ENCODE measurements at regions not wholly inside any gene's neighbourhood (a gene's known extent, or its start where the extent isn't known, plus 50 kb on each side); places are given as distances from the start of the nearest gene placed in this dataset.
A peak's percentile ranks its signal among the peaks of the same experiment; 100 is the strongest.

- 0 to 100% (median 63%) methylated on average over 1 of the region's 1 CpG; no CpG with 5 or more reads in 2 of the 10 experiments for WGBS, 10 experiments
- in situ Hi-C loops (cut with MboI; ENCODE audit: low pct_unique_long_range_greater_than_20kb in 2 of 9, low sequenced_read_pairs in 9 of 9, unreplicated experiment in 9 of 9), result no loop called here
- peak in 3 of 8 experiments; percentile 41 to 62 (median 49) for ATAC-seq (replicated peaks in 6 of 8)
- H3K4me3 ChIP-seq, result no peak overlapping the region
- no peak overlapping the region for H3K27ac ChIP-seq
- H3K4me1 ChIP-seq (replicated peaks in 1 of 2), result peaks cover 3 to 7% of the 10 kb centered on the region in 2 donors
Observed at GRCh38 chr11:106493751-106494150, 416.3 kb downstream of the AASDHPPT start.

- Histone ChIP-seq H3K4me3 (no peak overlapping the region), H3K4me1 (replicated peaks in 1 of 2) (peaks cover 3 to 7% of the 10 kb centered on the region in 2 donors), H3K27ac (no peak overlapping the region)
- peak; percentile 48 to 90 (median 76) for ATAC-seq (replicated peaks in 6 of 8)
- in situ Hi-C loops (cut with MboI; ENCODE audit: low pct_unique_long_range_greater_than_20kb in 2 of 9, low sequenced_read_pairs in 9 of 9, unreplicated experiment in 9 of 9), result no loop called here
Observed at GRCh38 chr11:106495046-106495445, 417.6 kb downstream of the AASDHPPT start.

GRCh38 chr11:106496677-106497076 is 419.2 kb downstream of the AASDHPPT start:
- no peak overlapping the region for H3K4me3 ChIP-seq
- no peak overlapping the region for H3K27ac ChIP-seq
- in situ Hi-C loops (cut with MboI; ENCODE audit: low pct_unique_long_range_greater_than_20kb in 2 of 9, low sequenced_read_pairs in 9 of 9, unreplicated experiment in 9 of 9), result no loop called here
- no peak for ATAC-seq (replicated peaks in 6 of 8)
- H3K4me1 ChIP-seq (replicated peaks in 1 of 2), result peaks cover 3 to 7% of the 10 kb centered on the region in 2 donors
- 28 to 100% (median 79%) methylated on average over 1 to 2 of the region's 2 CpGs; no CpG with 5 or more reads in 1 of the 10 experiments for WGBS, 10 experiments

GRCh38 chr11:106497321-106497720 is 419.9 kb downstream of the AASDHPPT start:
- in situ Hi-C loops (cut with MboI; ENCODE audit: low pct_unique_long_range_greater_than_20kb in 2 of 9, low sequenced_read_pairs in 9 of 9, unreplicated experiment in 9 of 9), result no loop called here
- ATAC-seq (replicated peaks in 6 of 8), result no peak
- Histone ChIP-seq H3K27ac (no peak overlapping the region), H3K4me1 (replicated peaks in 1 of 2) (peaks cover 3 to 7% of the 10 kb centered on the region in 2 donors), H3K4me3 (no peak overlapping the region)
- WGBS, 10 experiments, result 75 to 100% (median 95%) methylated on average over 1 to 9 of the region's 9 CpGs; no CpG with 5 or more reads in 3 of the 10 experiments

- peaks cover 3 to 7% of the 10 kb centered on the region in 2 donors for H3K4me1 ChIP-seq (replicated peaks in 1 of 2)
- ATAC-seq (replicated peaks in 6 of 8), result peak in 2 of 8 experiments; percentile 63 to 65
- H3K4me3 ChIP-seq, result no peak overlapping the region
- WGBS, 10 experiments, result 50 to 86% (median 81%) methylated on average over 1 to 2 of the region's 2 CpGs; no CpG with 5 or more reads in 2 of the 10 experiments
- in situ Hi-C loops (cut with MboI; ENCODE audit: low pct_unique_long_range_greater_than_20kb in 2 of 9, low sequenced_read_pairs in 9 of 9, unreplicated experiment in 9 of 9), result no loop called here
- H3K27ac ChIP-seq, result no peak overlapping the region
Observed at GRCh38 chr11:106497822-106498221, 420.4 kb downstream of the AASDHPPT start.

- WGBS, 10 experiments, result 36 to 100% (median 80%) methylated on average over 1 of the region's 1 CpG; no CpG with 5 or more reads in 3 of the 10 experiments
- in situ Hi-C loops (cut with MboI; ENCODE audit: low pct_unique_long_range_greater_than_20kb in 2 of 9, low sequenced_read_pairs in 9 of 9, unreplicated experiment in 9 of 9), result no loop called here
- H3K4me3 ChIP-seq, result no peak overlapping the region
- H3K27ac ChIP-seq, result no peak overlapping the region
- H3K4me1 ChIP-seq (replicated peaks in 1 of 2), result peaks cover 6 to 12% of the 10 kb centered on the region in 2 donors
- ATAC-seq (replicated peaks in 6 of 8), result peak in 5 of 8 experiments; percentile 96 to 100 (median 99)
Observed at GRCh38 chr11:106503901-106504300, 426.4 kb downstream of the AASDHPPT start.

- 40 to 100% (median 80%) methylated on average over 1 of the region's 1 CpG; no CpG with 5 or more reads in 5 of the 10 experiments for WGBS, 10 experiments
- in situ Hi-C loops (cut with MboI; ENCODE audit: low pct_unique_long_range_greater_than_20kb in 2 of 9, low sequenced_read_pairs in 9 of 9, unreplicated experiment in 9 of 9), result no loop called here
- Histone ChIP-seq H3K27ac (no peak overlapping the region), H3K4me1 (replicated peaks in 1 of 2) (peaks cover 6 to 12% of the 10 kb centered on the region in 2 donors), H3K4me3 (no peak overlapping the region)
- no peak for ATAC-seq (replicated peaks in 6 of 8)
Observed at GRCh38 chr11:106507645-106508306, 430.3 kb downstream of the AASDHPPT start.

GRCh38 chr11:106514706-106515105 is 437.2 kb downstream of the AASDHPPT start:
- 85 to 100% (median 100%) methylated on average over 1 of the region's 1 CpG; no CpG with 5 or more reads in 1 of the 10 experiments for WGBS, 10 experiments
- no peak overlapping the region for H3K27ac ChIP-seq
- no peak for ATAC-seq (replicated peaks in 6 of 8)
- H3K4me1 ChIP-seq (replicated peaks in 1 of 2), result no peaks in the 10 kb centered on the region
- in situ Hi-C loops (cut with MboI; ENCODE audit: low pct_unique_long_range_greater_than_20kb in 2 of 9, low sequenced_read_pairs in 9 of 9, unreplicated experiment in 9 of 9), result no loop called here
- H3K4me3 ChIP-seq, result no peak overlapping the region

- 20 to 100% (median 84%) methylated on average over 1 to 2 of the region's 2 CpGs for WGBS, 10 experiments
- ATAC-seq (replicated peaks in 6 of 8), result no peak
- in situ Hi-C loops (cut with MboI; ENCODE audit: low pct_unique_long_range_greater_than_20kb in 2 of 9, low sequenced_read_pairs in 9 of 9, unreplicated experiment in 9 of 9), result no loop called here
- Histone ChIP-seq H3K4me1 (replicated peaks in 1 of 2) (no peaks in the 10 kb centered on the region), H3K4me3 (no peak overlapping the region), H3K27ac (no peak overlapping the region)
Observed at GRCh38 chr11:106517426-106517825, 440.0 kb downstream of the AASDHPPT start.

GRCh38 chr11:106520146-106520912 is 442.9 kb downstream of the AASDHPPT start:
- peak in 3 of 8 experiments; percentile 12 to 26 (median 18) for ATAC-seq (replicated peaks in 6 of 8)
- in situ Hi-C loops (cut with MboI; ENCODE audit: low pct_unique_long_range_greater_than_20kb in 2 of 9, low sequenced_read_pairs in 9 of 9, unreplicated experiment in 9 of 9), result no loop called here
- Histone ChIP-seq H3K27ac (no peak overlapping the region), H3K4me1 (replicated peaks in 1 of 2) (no peaks in the 10 kb centered on the region), H3K4me3 (no peak overlapping the region)
- WGBS, 10 experiments, result 36 to 91% (median 82%) methylated on average over 3 to 6 of the region's 6 CpGs

- 63 to 100% (median 87%) methylated on average over 1 of the region's 1 CpG; no CpG with 5 or more reads in 4 of the 10 experiments for WGBS, 10 experiments
- Histone ChIP-seq H3K27ac (no peak overlapping the region), H3K4me1 (replicated peaks in 1 of 2) (no peaks in the 10 kb centered on the region), H3K4me3 (no peak overlapping the region)
- ATAC-seq (replicated peaks in 6 of 8), result peak in 2 of 8 experiments; percentile 43 to 63
- in situ Hi-C loops (cut with MboI; ENCODE audit: low pct_unique_long_range_greater_than_20kb in 2 of 9, low sequenced_read_pairs in 9 of 9, unreplicated experiment in 9 of 9), result no loop called here
Observed at GRCh38 chr11:106520920-106521319, 443.5 kb downstream of the AASDHPPT start.

- Histone ChIP-seq H3K4me3 (no peak overlapping the region), H3K4me1 (replicated peaks in 1 of 2) (no peaks in the 10 kb centered on the region), H3K27ac (no peak overlapping the region)
- in situ Hi-C loops (cut with MboI; ENCODE audit: low pct_unique_long_range_greater_than_20kb in 2 of 9, low sequenced_read_pairs in 9 of 9, unreplicated experiment in 9 of 9), result no loop called here
- no peak for ATAC-seq (replicated peaks in 6 of 8)
- WGBS, 10 experiments, result 0 to 100% (median 81%) methylated on average over 1 to 2 of the region's 2 CpGs
Observed at GRCh38 chr11:106523171-106523570, 445.7 kb downstream of the AASDHPPT start.

GRCh38 chr11:106523921-106524320 is 446.5 kb downstream of the AASDHPPT start:
- ATAC-seq (replicated peaks in 6 of 8), result no peak
- Histone ChIP-seq H3K27ac (no peak overlapping the region), H3K4me1 (replicated peaks in 1 of 2) (no peaks in the 10 kb centered on the region), H3K4me3 (no peak overlapping the region)
- WGBS, 10 experiments, result 42 to 100% (median 94%) methylated on average over 1 to 2 of the region's 2 CpGs
- in situ Hi-C loops (cut with MboI; ENCODE audit: low pct_unique_long_range_greater_than_20kb in 2 of 9, low sequenced_read_pairs in 9 of 9, unreplicated experiment in 9 of 9), result no loop called here
